ENCODE measurements at regions not wholly inside any gene's neighbourhood (a gene's known extent, or its start where the extent isn't known, plus 50 kb on each side); places are given as distances from the start of the nearest gene placed in this dataset.
"Not testable (repeated sequence)": the region's sequence is repeated elsewhere in the genome, so short reads cannot be mapped to it uniquely, and the experiment has no call there.

DNA sequence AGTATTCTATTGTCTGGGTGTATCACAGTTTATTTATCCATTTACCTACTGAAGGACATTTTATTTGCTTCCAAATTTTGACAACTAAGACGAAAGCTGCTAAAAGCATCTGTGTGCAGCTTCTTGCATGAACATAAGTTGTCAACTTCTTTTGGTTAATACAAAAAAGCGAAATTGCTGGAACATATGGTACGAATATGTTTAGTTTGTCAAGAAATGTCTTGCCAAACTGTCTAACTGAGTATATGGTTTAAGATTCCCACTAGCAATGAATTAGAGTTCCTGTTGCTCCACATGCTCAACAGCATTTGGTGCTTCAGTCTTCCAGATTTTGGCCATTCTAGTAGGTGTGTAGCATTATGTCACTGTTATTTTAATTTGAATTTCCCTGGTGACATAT is 372.3 kb upstream of the NRXN1 start:
- FAIRE-seq: no peak

DNA sequence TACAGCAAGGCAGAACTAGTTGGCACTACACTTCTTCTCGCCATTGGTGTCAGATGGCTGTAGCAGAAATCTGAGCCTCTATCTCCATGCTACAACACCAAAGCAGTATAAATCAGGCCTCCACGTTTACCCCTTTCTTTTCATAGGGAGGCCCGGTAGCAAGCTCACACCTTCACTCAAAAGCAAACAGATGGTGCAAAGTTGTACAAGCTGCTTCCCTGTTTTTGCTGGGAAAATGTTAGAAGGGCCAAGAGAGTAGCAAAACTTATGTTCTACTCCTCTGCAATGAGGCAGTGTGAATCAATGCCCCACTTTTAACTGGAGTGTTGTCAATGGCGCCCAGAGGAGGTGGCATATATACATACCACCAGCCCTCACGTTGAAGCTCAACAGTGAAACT is 369.6 kb upstream of the NRXN1 start:
- no peak for FAIRE-seq

DNA sequence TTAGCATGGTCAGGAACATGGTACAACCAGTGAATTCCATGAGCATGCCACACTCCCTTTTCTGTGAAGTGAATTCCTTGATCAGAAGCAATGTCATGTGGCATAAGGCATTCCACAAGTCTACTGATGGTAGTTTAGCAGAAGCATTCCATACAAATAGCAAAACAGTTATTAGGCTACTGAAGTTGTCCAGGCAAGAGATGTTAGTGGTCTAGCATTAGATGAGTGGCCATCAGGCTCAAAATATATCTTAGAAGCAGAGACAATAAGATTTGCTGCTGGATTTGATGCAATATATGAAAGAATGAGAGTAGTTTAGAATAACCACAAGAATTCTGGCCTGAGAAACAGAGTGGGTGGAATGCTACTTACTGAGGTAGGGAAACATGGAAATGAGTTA is 355.3 kb upstream of the NRXN1 start:
- FAIRE-seq: no peak

DNA sequence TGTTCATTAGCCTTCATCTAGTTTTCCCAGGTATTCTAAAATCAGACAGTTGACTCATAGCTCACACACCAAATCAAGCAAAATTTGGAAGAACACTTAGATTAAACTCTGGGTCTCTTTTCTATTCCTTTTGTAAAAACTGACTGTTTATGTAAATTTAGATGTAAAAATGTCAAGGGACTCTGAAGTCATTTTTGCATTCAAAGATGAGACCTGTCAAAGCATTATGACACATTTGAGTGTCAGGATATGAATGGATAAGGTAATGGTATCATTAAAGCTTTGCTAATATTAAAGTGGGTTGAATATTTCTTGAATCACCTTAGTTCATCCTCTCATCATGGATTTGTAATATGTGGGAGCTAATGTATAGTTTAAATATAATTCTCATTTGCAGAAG is 348.1 kb upstream of the NRXN1 start:
- no peak for FAIRE-seq

DNA sequence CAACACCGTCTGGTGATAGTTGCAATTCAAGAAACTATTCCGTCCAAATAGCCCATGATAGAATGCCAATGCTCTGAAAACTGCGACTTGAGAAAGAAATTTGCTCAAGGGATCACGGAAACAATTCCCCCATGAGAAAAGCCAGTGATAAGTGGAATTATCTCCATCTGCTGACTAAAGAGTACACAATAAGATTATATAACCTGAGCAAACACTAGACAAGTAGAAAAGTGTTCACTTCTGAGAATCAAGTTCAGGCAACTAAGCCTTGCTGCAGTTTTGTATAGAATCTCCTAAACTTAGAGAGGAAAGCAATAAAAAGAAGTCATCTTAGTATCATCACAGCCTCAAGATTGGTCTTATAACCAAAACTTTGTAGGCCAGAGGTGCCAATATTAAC is 336.3 kb upstream of the NRXN1 start:
- FAIRE-seq: no peak

DNA sequence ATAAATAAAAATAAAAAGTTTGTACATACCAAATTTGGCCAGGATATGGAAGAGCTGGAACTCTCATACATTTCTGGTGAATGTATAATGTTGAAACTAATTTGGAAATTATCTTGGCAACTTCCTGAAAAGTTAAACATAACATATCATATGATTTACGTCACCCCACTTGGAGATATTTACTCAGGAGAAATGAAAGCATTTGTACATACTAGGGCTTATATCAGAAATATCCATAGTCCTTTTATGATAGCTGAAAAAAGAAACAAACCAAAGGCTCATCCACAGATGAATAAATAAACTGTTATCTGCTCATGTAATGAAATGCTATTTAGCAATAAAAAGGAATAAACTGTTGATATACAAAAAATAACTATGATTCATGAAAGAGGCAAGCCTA is 318.2 kb upstream of the NRXN1 start:
- FAIRE-seq: no peak

DNA sequence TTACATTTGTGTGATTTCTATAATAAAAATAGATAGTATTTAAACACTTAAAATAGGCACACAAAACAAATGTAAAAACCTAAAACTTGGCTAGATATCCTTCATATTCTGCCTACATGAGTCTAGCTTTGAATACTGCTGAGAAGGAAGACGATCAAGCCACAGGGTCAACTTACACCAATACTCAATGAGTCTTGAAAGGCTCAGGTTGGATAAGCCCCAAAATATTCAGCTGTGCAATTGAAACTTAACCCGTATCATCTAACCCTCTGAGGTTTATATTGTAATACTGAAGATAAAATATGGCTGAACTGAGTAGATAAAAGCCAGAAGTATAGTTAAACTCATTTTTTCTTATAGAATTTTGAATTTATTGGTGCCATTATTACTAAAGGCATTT is 313.0 kb upstream of the NRXN1 start:
- FAIRE-seq: no peak

DNA sequence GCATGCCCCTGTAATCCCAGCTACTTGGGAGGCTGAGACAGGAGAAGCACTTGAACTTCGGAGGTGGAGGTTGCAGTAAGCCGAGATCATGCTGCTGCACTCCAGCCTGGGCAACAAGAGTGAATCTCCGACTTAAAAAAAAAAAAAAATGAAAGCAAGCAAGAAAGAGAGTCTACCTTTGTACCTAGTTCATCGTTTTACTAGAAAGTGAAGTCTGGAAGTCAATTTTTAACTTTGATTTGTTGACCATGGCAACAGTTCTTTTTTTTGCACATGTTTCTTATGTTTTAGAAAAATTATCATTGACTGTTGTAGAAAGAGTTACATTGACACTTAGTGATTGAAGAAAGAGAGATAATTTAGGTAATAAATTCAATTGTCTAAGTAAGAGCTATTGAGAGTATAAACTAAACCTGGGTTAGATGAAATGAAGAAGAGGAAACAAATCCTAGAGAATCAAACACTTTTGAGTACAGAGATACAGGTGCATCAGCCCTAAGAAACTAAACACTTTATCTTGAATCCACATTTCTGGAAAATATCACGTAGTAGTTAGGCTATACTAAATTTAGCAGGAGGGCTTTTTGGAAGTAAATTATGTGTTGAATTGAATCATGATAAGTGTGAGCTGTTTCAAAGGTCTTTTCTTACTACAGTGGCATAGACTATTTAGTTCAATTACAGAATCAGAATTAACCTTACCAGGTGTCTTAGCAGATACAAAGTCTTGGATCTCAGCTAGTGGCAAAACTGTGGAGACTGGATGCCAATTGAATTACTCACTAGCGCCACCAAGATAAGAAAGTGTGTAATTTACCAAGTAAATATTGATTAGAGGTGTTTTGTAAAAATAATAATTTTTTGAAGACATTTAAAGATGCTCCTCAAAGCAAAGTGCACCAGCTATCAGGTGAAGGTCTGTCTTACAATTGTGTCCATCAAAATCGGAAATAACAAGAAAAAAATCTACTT is 303.4 kb upstream of the NRXN1 start:
- FAIRE-seq: no peak

DNA sequence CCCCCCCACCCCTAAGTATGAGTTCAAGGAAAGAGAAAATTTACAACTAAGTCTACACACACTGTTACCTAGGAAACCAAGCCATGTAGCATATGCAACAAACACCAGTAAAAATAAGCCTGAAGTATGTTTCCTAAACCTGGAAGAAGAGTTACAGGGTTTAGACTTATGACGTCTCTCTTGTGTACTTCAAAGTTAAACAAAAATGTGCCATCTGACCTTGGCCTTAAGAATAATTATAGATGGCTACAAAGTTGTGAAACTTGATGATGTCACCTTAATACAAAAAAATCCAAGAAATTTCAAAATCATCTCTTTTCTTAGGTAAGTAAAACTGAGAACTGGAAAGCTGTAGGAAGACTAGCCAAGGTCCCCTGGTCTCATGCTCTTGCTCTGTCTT is 297.6 kb upstream of the NRXN1 start:
- FAIRE-seq: no peak

DNA sequence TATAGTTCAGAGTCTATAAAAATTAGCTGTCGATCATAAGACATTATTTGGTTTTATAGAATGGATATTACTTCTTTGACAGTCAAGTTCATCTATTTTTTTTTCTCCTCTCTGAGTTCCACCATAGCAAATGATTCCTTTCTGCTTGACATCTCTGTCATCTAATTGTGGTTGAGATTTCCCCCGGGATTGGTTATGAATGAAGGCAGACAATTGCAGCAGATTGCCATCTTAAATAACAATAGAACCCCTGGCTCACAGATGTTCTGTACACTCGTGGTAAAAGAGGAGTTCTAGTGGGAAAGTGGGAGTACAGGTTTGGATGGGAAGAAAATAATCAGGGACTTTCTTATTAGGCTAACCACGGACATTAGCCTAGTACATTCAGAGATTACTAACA is 292.1 kb upstream of the NRXN1 start:
- FAIRE-seq: no peak

DNA sequence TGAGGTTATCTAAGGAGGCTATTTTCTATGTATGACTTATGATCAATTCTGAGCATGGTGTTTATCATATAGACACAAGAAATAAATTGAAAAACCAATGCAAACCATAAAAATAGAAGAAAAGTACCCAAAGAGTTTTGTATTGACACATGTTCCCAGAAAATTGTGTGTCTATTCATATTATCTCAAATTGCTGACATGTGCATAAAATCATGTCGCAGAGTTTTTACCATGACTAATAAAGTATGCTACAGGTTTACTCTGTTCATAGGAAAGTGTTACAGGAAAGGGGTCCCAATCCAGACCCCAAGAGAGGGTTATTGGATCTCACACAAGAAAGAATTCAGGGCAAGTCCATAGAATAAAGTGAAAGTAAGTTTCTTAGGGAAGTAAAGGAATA is 290.7 kb upstream of the NRXN1 start:
- no peak for FAIRE-seq

DNA sequence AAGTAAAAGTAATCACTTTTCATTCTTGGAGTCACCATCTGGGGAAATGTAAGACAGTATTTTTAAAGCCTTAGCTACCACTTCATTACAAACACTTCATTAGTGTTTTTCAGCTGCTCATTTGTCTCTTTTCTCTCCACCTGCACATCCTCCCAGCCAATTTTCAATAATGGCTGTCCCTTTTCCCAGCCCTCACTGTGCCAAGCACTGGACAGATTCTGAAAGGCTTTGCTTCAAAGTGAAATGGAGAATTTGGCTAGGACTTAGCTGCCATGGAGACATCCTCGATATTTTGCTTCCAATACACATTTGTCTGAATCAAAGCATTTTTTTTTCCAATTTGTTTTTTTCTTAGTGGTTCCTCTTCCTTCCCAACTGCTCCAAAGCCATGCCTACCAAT is 272.4 kb upstream of the NRXN1 start:
- FAIRE-seq: no peak

DNA sequence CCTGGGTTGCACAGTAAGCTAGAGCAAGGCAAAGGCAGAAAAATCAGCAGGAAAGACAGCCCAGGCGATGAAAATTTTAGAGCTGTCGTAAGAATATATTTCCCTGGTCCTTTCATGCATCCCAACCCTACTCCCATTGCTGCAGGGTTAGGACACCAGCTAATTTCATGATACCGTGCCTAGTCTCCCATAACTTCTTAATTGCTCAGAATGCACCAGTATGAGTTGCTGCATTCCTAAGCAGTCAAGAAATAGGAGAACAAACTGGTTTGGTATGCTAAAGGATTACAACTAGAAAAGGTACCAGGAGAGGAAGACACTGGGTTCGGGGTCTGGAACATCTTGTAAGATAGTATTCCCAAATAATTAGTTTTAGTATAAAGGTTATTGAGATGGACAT is 269.4 kb upstream of the NRXN1 start:
- FAIRE-seq: no peak

DNA sequence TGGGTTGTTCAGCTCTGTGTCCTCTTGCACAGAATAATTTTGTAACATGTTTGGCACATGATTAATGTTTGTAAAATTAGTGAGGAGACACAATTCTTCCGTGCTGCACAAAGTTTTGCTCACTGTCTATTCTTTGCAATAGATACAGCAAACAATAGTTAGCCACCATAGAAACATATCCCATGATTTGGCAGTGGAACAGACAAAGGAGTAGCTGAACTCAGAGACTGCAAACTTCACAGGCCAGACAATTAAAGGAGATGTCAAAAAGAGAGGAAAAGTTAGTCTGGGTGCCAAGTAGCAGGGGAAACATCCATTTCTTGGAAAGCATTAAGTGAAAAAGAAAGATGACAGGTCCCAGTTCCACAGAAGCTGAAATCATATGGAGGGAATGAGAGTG is 267.4 kb upstream of the NRXN1 start:
- FAIRE-seq: no peak

DNA sequence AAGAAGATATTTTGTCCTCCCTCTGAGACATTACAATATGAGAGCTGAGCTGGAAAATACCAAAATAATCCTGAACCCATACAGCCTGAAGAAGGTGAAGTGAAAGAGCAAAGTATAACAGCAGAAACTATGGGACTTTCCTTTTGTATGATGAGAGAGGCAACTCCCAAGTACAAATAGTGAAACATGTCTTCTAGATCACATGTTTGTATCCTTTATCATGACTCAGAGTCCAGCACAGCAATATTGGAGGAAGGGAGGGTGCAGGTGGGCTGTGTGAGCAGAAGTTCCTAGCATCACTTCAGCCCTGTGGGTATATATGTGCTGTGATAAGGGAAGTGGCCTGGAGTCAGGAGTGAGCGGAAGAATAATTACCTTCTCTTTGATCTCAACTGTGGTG is 265.6 kb upstream of the NRXN1 start:
- no peak for FAIRE-seq

DNA sequence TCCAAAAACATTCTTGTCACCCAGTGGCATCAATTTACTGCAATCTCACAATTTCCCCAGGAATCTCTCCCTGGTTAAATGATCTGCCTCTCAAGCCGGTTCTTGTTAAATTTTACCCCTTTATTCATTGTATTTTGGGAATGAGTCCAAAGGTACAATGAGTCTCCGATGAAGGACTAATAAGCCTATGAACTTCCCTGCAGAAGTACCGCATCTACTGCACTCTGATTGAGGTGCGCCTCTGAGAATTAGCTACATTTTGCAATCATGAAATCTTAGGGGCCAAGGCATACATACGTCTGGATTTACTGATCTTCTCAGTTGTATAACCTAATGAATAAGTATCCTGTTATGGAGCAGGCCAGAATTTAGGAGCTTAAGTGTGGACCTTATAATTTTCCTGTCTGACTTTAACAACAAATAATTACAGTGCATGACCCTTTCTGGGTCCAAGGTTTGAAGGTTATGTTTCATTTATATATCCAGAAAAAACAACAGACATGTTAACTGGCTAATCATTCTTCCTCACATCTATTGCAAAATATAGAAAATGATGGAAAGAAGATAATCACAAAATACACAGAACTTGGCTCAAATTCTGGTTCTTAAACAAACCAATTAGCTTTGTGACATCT is 261.8 kb upstream of the NRXN1 start:
- FAIRE-seq: no peak

DNA sequence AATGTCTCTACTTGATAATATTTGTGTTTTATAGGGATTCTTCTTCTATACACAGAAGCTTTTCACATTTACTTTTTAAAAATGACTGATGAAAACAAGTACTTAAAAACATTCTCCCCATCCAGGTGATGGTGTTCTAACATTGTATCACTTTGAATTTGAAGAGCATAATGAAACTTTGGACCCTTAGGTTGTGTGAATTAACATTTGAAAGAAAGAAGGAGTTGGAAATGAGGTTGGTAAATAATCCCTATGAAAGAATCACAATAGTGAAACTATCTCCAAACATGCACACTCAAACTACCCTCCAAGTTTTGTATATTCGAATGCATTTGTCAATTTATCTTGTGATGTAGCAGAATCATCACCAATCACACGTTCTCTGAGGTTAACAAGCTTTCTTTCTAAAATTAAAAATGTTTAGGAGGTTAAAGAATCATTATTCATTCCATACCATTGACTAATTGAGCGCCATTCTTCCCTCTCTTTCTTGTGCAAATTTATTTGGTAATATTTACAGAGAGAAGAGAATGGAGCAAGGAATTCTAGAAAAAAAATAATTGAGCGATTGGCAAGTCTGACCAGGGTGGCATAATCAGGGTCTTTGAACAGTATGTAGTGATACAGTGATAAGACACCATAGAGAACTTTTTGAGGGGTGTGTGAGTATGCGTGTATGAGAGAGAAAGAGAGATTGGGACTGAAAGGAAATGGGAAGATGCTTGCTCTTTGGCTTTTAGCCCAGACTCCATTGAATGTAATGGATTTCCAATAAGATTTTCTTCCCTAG is 260.0 kb upstream of the NRXN1 start:
- FAIRE-seq: no peak

DNA sequence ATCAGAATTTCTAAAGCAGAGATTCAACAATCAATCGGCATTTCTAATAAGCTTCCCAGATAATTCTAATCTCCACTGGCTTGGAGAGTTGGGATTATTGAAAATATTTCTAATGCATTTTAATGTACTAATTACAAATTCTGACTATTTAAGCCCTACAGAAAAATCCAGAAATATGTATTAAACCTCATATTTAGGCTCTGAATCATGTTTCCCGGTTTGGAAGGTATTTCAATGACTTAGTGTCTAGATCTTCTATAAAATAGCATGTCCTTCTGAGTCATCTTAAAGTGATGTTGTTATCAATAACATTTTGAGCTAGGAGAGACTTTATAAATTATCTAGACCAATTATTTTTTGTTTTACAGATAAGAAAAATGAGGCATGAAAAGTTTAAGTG is 258.8 kb upstream of the NRXN1 start:
- FAIRE-seq: no peak

DNA sequence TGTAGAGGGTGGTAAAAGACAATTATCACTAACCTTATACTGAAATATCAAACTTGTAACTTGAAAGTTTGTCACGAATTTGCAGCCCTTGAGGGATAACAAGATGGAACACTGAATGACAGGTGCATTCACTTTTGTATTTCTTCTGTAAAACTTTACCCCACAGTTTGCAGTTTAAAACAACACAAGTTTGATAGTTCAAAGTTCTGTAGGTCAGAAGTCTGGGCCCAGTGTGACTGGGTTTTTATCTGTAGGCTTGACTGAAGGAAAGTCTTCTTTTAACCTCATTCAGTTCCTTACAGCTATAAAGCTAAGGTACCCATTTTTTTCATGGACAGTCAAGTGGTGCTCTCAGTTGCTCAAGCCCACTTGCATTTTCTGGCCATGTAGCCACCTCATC is 257.1 kb upstream of the NRXN1 start:
- FAIRE-seq: no peak

DNA sequence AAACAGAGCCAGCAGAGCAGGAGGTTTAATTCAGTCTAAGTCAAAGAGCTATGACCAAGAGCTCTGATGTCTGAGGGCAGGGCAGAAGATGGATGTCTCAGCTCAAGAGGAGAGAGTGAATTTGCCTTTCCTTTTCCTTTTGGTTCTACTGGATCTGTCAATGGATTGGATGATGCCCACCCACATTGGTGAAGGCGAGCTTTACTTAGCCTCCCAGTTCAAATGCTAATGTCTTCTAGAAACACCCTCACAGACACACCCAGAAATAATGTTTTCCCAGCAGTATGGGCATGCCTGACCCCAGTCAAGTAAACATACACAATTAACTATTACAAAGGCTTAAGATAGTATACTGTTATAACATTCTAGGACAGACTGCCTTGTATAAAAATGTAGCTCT is 236.3 kb upstream of the NRXN1 start:
- no peak for FAIRE-seq

DNA sequence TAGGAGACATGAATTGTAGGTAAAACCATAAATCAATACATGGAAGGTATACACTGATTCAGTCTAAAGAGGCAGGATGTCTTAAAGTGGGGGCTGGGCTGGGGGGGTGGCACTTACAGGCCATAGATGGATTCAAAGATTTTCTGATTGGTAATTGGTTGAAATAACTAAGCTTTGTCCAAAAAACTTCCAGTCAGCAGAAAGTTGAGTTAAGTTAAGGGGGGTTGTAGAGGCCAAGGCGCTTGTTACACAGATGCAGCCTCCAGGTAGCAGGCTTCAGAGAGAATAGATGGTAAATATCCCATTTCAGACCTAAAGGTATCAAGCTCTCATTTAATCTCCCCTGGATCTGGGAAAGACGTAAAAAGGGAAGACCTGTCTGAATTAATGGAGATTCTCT is 233.6 kb upstream of the NRXN1 start:
- FAIRE-seq: no peak

DNA sequence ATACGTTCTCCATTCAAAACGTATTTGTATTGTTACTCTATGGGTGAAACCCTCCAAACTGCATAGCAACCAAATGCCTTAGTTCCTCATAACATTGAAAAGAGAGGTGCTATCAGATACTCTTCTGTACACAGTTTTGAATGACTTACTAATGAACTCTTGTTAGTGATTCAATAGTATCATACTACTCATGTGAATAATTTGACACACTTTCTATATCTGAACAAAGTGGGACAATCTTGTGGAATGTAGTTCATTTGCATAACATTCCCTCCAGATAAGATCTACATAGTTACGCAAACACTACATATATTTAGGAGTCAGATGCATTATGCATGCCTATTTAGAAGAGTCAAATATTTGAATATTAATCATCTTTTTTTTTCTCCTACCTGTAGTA is 232.0 kb upstream of the NRXN1 start:
- FAIRE-seq: no peak

DNA sequence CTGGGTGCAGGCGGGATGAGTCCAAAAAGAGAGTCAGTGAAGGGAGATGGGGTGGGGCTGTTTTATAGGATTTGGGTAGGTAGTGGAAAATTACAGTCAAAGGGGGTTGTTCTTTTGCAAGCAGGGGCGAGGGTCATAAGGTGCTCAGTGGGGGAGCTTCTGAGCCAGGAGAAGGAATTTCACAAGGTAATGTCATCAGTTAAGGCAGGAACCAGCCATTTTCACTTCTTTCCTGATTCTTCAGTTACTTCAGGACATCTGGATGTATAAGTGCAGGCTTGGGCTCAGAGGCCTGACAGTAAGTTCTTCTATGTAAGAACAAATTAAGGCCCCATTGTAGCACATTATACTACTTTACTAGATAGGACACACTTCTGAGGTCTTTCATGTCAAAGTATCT is 231.2 kb upstream of the NRXN1 start:
- FAIRE-seq: not testable (repeated sequence)

DNA sequence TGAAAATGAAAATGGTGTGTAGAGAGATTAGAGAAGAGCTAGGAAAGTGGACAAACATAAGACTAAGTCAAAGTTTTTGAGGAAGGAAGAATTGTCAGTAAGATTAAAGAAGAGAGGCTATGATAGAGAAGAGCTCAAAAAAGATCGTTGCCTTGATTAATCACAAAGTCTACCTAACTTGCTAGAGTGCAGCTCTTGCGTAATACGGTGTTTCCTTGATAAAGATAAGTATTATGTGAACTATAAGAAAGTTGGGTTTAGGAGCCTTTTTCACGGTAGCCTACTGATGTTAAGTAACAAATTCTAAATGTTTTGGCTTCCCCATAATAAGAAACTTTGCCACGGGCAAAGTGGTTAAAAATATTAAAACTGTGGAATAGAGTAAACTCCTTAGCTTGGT is 226.4 kb upstream of the NRXN1 start:
- no peak for FAIRE-seq
